ENCODE measurements at regions not wholly inside any gene's neighbourhood (a gene's known extent, or its start where the extent isn't known, plus 50 kb on each side); places are given as distances from the start of the nearest gene placed in this dataset.

DNA sequence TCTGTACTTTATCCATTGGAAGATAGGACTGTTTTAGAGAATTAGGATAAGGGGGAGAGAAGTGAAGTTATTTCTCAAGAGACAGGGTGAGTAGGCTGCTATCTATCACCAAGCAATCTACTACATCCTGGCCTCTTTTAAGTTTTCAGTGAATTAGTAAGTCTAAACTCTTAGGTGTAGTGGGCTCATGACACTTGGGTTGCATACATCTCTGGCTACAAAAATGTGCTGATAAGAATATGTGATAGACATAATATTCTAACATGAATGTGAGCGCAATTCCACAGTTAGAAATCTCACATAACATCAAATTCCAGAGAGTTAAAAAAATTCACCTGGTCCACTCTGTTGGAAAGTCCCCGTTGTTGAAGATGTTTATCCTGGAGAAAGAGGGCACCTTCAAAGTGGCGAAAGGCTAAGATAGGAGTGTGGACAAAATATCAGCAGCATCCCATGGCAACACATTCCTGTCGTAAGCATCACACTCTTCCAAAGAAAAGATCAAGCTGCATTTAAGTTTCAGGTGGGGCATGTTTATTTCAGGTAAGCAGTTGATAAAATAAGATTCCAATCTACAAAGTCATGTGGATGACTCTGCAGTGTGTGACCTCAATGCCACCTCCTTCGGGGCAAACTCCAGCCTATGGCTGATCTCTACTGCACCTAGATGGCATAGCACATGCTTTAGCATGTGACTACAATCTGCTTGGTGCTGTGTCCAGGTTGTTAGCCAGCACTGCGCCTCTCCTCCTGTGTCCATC lies 111.7 kb upstream of the NEDD9 start:
- ATAC-seq (peak; percentile 66), FAIRE-seq (no peak), DNase-seq (ENCODE audit: low spot score) (peak; percentile 59)
- BruUV-seq (replicated peaks) = no TSS peak
- Histone ChIP-seq H3K27ac (ENCODE audit: extremely low read length, insufficient read depth, low read length) (no peak overlapping the region), H2AFZ (ENCODE audit: low read length) (no peak overlapping the region), H3K9me3 (ENCODE audit: low read length) (no peaks in the 10 kb centered on the region), H3K4me2 (ENCODE audit: low read depth, low read length) (no peak overlapping the region), H3K4me1 (ENCODE audit: insufficient read depth, low read length) (peaks cover 34% of the 10 kb centered on the region), H4K20me1 (ENCODE audit: insufficient read depth, low read length) (no peaks in the 10 kb centered on the region), H3K79me2 (ENCODE audit: insufficient read depth, low read length) (no peaks in the 10 kb centered on the region), H3K27me3 (ENCODE audit: control insufficient read depth in 1 of 2, insufficient read depth in 2 of 2, low read length in 2 of 2) (no peaks in the 10 kb centered on the region), H3K36me3 (replicated peaks in 1 of 2; ENCODE audit: control insufficient read depth in 1 of 2, insufficient read depth in 2 of 2, low read length in 2 of 2) (no peaks in the 10 kb centered on the region), H3K4me3 (replicated peaks in 1 of 3; ENCODE audit: insufficient read depth in 1 of 3, low read depth in 2 of 3, low read length in 3 of 3) (no peak overlapping the region), H3K9ac (ENCODE audit: insufficient read depth, low read depth, low read length) (no peak overlapping the region)
- ChIA-PET CTCF (ENCODE audit: low intra/inter-chr PET ratio, low total read pairs) (no interaction called here), POLR2A (no interaction called here)
- in situ Hi-C loops (cut with HindIII; ENCODE audit: extremely low pct_ligation_motif_present, low pct_unique_long_range_greater_than_20kb) = no loop called here
- 83% methylated on average over 6 of the region's 6 CpGs for WGBS (ENCODE audit: low lambda C conversion rate)
- intact Hi-C loops (cut with micrococcal nuclease; ENCODE audit: unreplicated experiment) = no loop called here
- TF ChIP-seq ZNF878 (CRISPR knock-in tag; IDR thresholded peaks at IDR 0.05) = no peak
- TF ChIP-seq, protein P1, sequence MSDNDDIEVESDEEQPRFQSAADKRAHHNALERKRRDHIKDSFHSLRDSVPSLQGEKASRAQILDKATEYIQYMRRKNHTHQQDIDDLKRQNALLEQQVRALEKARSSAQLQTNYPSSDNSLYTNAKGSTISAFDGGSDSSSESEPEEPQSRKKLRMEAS (IDR thresholded peaks at IDR 0.05) = peak; percentile 49; the same call in 1 of the 2 replicates
- TF ChIP-seq ARNTL (CRISPR knock-in tag; IDR thresholded peaks at IDR 0.05) = 0 out of 2 replicates have a peak, but pooled peaks have one; percentile 19
- TF ChIP-seq ZNF329 (CRISPR knock-in tag; IDR thresholded peaks at IDR 0.05; ENCODE audit: low read depth) = no peak
- TF ChIP-seq ZFAT (CRISPR knock-in tag; conservative IDR thresholded peaks at IDR 0.05) = no peak
- no peak for TF ChIP-seq ZNF883 (CRISPR knock-in tag; IDR thresholded peaks at IDR 0.05; ENCODE audit: not compliant biosample characterization)
- TF ChIP-seq ZSCAN29 (CRISPR knock-in tag; conservative IDR thresholded peaks at IDR 0.05) = no peak
- TF ChIP-seq, protein P2, sequence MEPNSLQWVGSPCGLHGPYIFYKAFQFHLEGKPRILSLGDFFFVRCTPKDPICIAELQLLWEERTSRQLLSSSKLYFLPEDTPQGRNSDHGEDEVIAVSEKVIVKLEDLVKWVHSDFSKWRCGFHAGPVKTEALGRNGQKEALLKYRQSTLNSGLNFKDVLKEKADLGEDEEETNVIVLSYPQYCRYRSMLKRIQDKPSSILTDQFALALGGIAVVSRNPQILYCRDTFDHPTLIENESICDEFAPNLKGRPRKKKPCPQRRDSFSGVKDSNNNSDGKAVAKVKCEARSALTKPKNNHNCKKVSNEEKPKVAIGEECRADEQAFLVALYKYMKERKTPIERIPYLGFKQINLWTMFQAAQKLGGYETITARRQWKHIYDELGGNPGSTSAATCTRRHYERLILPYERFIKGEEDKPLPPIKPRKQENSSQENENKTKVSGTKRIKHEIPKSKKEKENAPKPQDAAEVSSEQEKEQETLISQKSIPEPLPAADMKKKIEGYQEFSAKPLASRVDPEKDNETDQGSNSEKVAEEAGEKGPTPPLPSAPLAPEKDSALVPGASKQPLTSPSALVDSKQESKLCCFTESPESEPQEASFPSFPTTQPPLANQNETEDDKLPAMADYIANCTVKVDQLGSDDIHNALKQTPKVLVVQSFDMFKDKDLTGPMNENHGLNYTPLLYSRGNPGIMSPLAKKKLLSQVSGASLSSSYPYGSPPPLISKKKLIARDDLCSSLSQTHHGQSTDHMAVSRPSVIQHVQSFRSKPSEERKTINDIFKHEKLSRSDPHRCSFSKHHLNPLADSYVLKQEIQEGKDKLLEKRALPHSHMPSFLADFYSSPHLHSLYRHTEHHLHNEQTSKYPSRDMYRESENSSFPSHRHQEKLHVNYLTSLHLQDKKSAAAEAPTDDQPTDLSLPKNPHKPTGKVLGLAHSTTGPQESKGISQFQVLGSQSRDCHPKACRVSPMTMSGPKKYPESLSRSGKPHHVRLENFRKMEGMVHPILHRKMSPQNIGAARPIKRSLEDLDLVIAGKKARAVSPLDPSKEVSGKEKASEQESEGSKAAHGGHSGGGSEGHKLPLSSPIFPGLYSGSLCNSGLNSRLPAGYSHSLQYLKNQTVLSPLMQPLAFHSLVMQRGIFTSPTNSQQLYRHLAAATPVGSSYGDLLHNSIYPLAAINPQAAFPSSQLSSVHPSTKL (CRISPR knock-in tag; IDR thresholded peaks at IDR 0.05) = no peak
- TF ChIP-seq NFE2 (CRISPR knock-in tag; IDR thresholded peaks at IDR 0.05) = 0 out of 2 replicates have a peak, but pooled peaks have one; percentile 46
- no peak for TF ChIP-seq CBX1 (IDR thresholded peaks at IDR 0.05; ENCODE audit: low read depth)
- no peak for TF ChIP-seq SAP130 (CRISPR knock-in tag; IDR thresholded peaks at IDR 0.05; ENCODE audit: low read depth)
- peak; percentile 24; the same call in 1 of the 2 replicates for TF ChIP-seq RARA (CRISPR knock-in tag; IDR thresholded peaks at IDR 0.05)
- TF ChIP-seq ZNF326 (CRISPR knock-in tag; IDR thresholded peaks at IDR 0.05; ENCODE audit: borderline replicate concordance) = no peak
- TF ChIP-seq ZNF709 (CRISPR knock-in tag; IDR thresholded peaks at IDR 0.05) = 0 out of 2 replicates have a peak, but pooled peaks have one; percentile 28
- TF ChIP-seq, protein P3, sequence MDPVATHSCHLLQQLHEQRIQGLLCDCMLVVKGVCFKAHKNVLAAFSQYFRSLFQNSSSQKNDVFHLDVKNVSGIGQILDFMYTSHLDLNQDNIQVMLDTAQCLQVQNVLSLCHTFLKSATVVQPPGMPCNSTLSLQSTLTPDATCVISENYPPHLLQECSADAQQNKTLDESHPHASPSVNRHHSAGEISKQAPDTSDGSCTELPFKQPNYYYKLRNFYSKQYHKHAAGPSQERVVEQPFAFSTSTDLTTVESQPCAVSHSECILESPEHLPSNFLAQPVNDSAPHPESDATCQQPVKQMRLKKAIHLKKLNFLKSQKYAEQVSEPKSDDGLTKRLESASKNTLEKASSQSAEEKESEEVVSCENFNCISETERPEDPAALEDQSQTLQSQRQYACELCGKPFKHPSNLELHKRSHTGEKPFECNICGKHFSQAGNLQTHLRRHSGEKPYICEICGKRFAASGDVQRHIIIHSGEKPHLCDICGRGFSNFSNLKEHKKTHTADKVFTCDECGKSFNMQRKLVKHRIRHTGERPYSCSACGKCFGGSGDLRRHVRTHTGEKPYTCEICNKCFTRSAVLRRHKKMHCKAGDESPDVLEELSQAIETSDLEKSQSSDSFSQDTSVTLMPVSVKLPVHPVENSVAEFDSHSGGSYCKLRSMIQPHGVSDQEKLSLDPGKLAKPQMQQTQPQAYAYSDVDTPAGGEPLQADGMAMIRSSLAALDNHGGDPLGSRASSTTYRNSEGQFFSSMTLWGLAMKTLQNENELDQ (CRISPR knock-in tag; IDR thresholded peaks at IDR 0.05; ENCODE audit: borderline replicate concordance) = no peak
- no peak for TF ChIP-seq TAF1 (CRISPR knock-in tag; IDR thresholded peaks at IDR 0.05)
- TF ChIP-seq ETV5 (CRISPR knock-in tag; IDR thresholded peaks at IDR 0.05; ENCODE audit: borderline replicate concordance) = no peak
- peak; percentile 70 for TF ChIP-seq FOSL2 (CRISPR knock-in tag; IDR thresholded peaks at IDR 0.05)
- no peak for TF ChIP-seq NR2C2 (CRISPR knock-in tag; IDR thresholded peaks at IDR 0.05; ENCODE audit: borderline replicate concordance)
- TF ChIP-seq WIZ (CRISPR knock-in tag; IDR thresholded peaks at IDR 0.05) = no peak

All from HepG2 (cell line).